Ishikawa (cell line): ENCODE measurements at regions not wholly inside any gene's neighbourhood (a gene's known extent, or its start where the extent isn't known, plus 50 kb on each side); places are given as distances from the start of the nearest gene placed in this dataset.

Experiments
- CEBPB ChIP-seq: IDR thresholded peaks from 2 replicates; pipeline ENCODE4 v1.6.1; 2012
- CREB1 ChIP-seq: IDR thresholded peaks from 2 replicates; pipeline ENCODE4 v1.6.1; 2012; ENCODE audit warnings: low read depth
- EGR1 ChIP-seq: IDR thresholded peaks from 2 replicates; pipeline ENCODE4 v1.6.1; 2012
- EP300 ChIP-seq: IDR thresholded peaks from 2 replicates; pipeline ENCODE4 v1.6.1; 2012; ENCODE audit warnings: borderline replicate concordance
- FOXM1 ChIP-seq: IDR thresholded peaks from 2 replicates; pipeline ENCODE4 v1.6.1; 2012; ENCODE audit warnings: low read depth, borderline replicate concordance
- MAX ChIP-seq: IDR thresholded peaks from 2 replicates; pipeline ENCODE4 v1.6.1; 2012
- NFIC ChIP-seq: IDR thresholded peaks from 2 replicates; pipeline ENCODE4 v1.6.1; 2012
- RAD21 ChIP-seq: IDR thresholded peaks from 2 replicates; pipeline ENCODE4 v1.6.1; 2012; ENCODE audit warnings: low read depth
- REST ChIP-seq: IDR thresholded peaks from 2 replicates; pipeline ENCODE4 v1.6.1; 2012; ENCODE audit warnings: low read depth, mild to moderate bottlenecking
- TAF1 ChIP-seq: IDR thresholded peaks from 2 replicates; pipeline ENCODE4 v1.6.1; 2012; ENCODE audit warnings: low read depth, mild to moderate bottlenecking
- TCF12 ChIP-seq: IDR thresholded peaks from 2 replicates; pipeline ENCODE4 v1.6.1; 2012; ENCODE audit warnings: low read depth
- TEAD4 ChIP-seq: IDR thresholded peaks from 2 replicates; pipeline ENCODE4 v1.6.1; 2012
- USF1 ChIP-seq: IDR thresholded peaks from 2 replicates; pipeline ENCODE4 v1.6.1; 2012
- YY1 ChIP-seq: IDR thresholded peaks from 2 replicates; pipeline ENCODE4 v1.6.1; 2012; ENCODE audit warnings: low read depth
- ZBTB7A ChIP-seq: IDR thresholded peaks from 2 replicates; pipeline ENCODE4 v1.6.1; 2012; ENCODE audit warnings: low read depth

- TF ChIP-seq REST (no peak), EGR1 (no peak), TCF12 (no peak), NFIC (no peak), FOXM1 (no peak)
Measured at GRCh38 chr11:38710262-38710661, 2112.2 kb upstream of the RAG2 start.

GRCh38 chr11:38700111-38700510 lies 2102.1 kb upstream of the RAG2 start:
- TF ChIP-seq FOXM1 (no peak), CREB1 (no peak)

GRCh38 chr11:38693306-38693705 lies 2095.3 kb upstream of the RAG2 start:
- TF ChIP-seq EGR1 (no peak), TAF1 (no peak), ZBTB7A (no peak), NFIC (no peak), CREB1 (no peak), CEBPB (no peak), REST (no peak), MAX (no peak), TCF12 (no peak), TEAD4 (no peak), RAD21 (no peak), FOXM1 (no peak), YY1 (no peak), EP300 (no peak), USF1 (no peak)

- no peak for TF ChIP-seq NFIC
Measured at GRCh38 chr11:38687008-38687407, 2089.0 kb upstream of the RAG2 start.

- TF ChIP-seq USF1: no peak
- no peak for TF ChIP-seq ZBTB7A
- TF ChIP-seq TAF1: no peak
- TF ChIP-seq REST: no peak
- no peak for TF ChIP-seq TCF12
- TF ChIP-seq CREB1: no peak
- TF ChIP-seq MAX: no peak
- no peak for TF ChIP-seq FOXM1
- TF ChIP-seq EP300: no peak
- no peak for TF ChIP-seq NFIC
- TF ChIP-seq EGR1: no peak
- TF ChIP-seq YY1: no peak
- TF ChIP-seq TEAD4: no peak
- TF ChIP-seq CEBPB: no peak
- no peak for TF ChIP-seq RAD21
Measured at GRCh38 chr11:38683484-38683883, 2085.4 kb upstream of the RAG2 start.

GRCh38 chr11:38680746-38681145 lies 2082.7 kb upstream of the RAG2 start:
- no peak for TF ChIP-seq RAD21
- no peak for TF ChIP-seq USF1
